Limb (tissue), 2 donors: ENCODE measurements at regions not wholly inside any gene's neighbourhood (a gene's known extent, or its start where the extent isn't known, plus 50 kb on each side); places are given as distances from the start of the nearest gene placed in this dataset.
"Not testable (repeated sequence)": the region's sequence is repeated elsewhere in the genome, so short reads cannot be mapped to it uniquely, and the experiment has no call there.

Experiments used
- DNase-seq, 2 donors: peaks; one replicate each; pipeline ENCODE4 v3.0.0-alpha.2; 2016; ENCODE audit errors: extremely low spot score in 2 of 2

- peak in 1 of 2 donors; percentile 30 for DNase-seq
Observed at GRCh38 chr18:79579807-79580497, 99.7 kb upstream of the CTDP1 start.

DNA sequence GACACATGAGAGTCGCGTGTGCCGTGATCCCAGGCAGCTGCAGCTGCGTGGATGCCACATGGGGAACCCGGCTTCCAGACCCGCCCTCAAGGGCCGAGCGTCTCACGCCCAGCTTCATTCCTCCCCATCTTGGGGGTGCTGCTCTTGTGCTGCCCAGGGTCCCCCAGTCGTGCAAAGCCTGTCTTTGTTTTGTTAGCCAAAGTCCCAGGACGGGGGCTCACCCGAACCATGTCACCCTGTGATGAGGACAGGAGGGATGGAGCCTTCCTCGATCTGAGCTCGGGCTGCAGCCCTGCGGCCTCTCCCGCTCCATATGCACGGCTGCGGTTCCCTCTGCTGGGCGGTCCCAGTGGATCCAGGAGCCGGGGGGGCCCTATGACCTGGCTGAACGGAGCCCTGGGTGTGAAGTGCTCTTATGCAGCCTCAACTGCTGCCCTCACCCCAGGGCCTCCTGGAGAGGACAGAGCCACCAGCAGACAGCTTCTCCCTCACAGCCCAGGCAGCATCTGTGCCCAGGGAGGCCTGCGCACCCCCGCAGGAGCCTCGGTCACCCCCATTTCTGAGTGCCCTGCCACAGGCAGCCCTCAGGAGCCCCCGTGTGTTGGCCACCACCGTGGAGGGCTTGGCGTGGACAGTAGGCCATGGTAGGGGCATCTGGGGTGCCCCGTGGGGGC is 99.0 kb upstream of the CTDP1 start:
- peak in 1 of 2 donors; percentile 27 for DNase-seq

DNA sequence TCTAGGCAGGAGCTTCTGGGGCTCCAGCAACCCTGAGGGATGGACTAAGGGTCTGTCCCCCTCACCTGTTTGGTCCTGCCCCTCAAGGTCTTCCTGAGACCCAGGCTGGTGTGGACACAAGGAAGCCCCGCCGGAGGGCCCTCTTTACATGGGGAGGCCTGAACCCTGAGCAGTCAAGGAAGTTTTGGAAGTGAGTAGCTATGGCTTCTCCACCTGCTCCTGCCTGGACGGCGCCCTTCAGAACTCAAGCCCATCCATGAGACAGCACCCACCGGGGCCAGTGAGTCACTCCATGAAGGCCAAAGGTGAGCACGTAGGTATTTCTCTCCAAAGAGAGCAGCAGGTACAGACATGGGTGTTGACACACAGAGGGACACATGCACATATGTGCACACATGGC is 98.2 kb upstream of the CTDP1 start:
- peak in 1 of 2 donors; percentile 21 for DNase-seq

- peak in 1 of 2 donors; percentile 4 for DNase-seq
Observed at GRCh38 chr18:79581911-79582310, 97.7 kb upstream of the CTDP1 start.

GRCh38 chr18:79582978-79583377 is 96.6 kb upstream of the CTDP1 start:
- DNase-seq, result peak in 1 of 2 donors; percentile 21

GRCh38 chr18:79583426-79583825 is 96.2 kb upstream of the CTDP1 start:
- no peak for DNase-seq

DNA sequence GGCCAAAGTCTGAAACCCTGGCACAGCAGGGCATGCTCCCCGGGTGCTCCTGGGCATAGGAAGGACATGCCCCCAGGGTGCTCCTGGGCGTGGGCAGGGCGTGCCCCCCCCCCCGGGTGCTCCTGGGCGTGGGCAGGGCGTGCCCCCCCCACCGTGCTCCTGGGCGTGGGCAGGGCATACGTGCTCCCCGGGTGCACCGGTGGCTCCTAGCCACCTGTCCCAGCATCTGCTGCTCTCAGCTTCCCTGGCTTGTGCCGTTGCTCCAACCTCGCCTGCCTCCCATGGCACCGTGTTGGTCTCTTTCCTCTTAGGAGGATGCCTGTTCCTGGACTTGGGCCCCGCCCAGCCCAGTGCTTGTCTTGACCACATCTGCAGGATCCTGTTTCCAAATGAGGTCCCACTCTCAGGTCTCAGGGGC is 95.6 kb upstream of the CTDP1 start:
- peak in 1 of 2 donors; percentile 39 for DNase-seq

GRCh38 chr18:79584491-79585394 is 94.9 kb upstream of the CTDP1 start:
- DNase-seq, result peak in 1 of 2 donors; percentile 26

DNA sequence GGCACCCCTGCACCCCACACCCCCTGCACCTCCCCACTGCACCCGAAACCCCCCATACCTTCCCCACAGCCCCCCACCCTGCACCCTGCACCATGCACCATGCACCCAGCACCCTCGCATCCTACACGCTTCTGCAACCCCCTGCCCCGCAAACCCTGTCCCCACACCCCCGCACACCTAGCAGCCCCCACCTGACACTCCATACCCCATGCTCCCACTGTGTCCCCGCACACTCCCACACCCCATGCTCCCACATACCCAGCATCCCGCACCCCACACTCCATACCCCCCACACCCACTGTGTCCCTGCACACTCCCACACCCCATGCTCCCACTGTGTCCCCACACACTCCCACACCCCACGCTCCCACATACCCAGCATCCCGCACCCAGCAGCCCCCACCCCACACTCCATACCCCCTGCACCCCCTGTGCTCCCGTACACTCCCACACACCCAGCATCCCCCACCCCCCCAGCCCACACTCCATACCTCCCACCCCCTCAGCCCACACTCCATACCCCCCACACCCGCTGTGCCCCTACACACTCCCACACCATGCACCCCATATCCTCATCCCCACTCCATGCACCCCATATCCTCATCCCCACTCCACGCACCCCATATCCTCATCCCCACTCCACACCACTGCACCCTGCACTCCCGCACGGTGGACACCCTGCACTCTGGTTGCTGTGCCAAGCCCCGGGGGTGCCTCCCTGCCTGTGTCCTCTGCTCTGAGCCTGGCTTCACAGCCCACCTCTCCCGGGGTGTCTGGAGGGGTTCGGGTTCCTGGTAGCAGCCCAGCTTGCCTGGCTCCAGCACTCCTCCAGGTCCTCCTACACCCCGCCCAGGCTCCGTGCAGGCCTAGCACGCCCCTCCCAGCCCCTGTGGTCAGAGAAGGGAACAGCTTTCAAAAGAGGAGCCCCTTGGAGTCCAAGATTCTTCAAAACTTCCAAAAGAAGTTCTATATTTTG is 93.9 kb upstream of the CTDP1 start:
- DNase-seq, result peak in 1 of 2 donors; percentile 29

DNA sequence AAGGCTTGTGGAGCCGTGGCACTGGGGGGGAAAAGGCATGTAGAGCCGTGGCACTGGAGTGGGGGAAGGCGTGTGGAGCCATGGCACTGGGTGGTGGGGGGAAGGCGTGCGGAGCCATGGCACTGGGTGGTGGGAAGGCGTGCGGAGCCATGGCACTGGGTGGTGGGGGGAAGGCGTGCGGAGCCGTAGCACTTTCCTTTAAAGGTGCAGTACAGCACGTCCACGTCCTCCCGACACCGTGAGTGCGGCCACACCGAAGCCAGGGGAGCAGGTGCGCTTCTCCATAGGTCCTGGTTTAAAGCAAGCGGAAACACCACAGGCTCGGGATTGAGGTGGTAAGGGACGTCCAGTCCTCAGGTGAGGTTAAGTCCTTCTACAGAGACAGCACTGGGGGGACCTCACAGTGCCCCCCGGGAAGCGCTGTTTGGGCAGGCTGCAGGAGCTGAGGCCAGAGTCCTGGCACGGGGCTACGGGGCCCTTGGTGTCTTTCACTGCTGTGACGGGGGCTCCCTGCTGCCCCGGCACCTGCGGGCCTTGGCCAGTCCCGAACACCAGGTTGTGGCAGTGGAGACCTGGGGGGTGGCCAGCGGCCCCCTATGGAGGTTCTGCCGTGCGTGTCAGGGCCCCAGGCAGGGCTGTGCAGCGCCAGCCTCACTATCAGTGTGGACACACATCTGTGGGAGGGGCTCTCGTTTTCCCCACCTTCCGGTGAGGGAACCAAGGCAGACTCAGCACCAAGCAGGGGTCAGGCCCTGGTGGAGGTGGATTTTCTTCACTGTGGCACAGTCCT is 93.0 kb upstream of the CTDP1 start:
- peak in 1 of 2 donors; percentile 33 for DNase-seq

DNA sequence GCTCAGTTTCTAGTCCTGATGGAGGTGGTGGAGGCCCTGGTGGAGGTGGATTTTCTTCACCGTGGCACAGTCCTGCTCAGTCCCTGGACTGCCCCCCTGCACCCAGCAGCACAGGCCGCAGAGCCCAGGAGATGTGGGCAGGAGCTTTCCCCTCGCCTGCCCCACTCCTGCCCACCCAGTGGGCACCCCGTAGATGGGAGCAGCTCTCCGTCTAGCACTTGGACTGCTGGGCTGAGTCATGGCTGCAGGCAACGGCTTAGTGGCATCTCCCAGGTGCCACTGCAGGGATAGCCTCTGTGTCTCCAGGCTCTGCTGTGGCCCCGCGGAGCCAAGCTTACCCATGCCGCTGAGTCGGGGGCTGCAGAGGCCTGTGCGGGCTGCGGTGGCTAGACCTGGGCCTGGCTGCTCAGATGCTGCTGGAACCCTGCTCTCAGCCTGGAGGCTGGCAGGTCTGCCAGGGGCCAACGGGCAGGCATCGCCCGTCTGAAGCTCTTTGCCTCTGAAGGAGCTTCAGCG is 92.3 kb upstream of the CTDP1 start:
- no peak for DNase-seq

- DNase-seq, result peak; percentile 61 to 66
Observed at GRCh38 chr18:79587779-79588635, 91.6 kb upstream of the CTDP1 start.

DNA sequence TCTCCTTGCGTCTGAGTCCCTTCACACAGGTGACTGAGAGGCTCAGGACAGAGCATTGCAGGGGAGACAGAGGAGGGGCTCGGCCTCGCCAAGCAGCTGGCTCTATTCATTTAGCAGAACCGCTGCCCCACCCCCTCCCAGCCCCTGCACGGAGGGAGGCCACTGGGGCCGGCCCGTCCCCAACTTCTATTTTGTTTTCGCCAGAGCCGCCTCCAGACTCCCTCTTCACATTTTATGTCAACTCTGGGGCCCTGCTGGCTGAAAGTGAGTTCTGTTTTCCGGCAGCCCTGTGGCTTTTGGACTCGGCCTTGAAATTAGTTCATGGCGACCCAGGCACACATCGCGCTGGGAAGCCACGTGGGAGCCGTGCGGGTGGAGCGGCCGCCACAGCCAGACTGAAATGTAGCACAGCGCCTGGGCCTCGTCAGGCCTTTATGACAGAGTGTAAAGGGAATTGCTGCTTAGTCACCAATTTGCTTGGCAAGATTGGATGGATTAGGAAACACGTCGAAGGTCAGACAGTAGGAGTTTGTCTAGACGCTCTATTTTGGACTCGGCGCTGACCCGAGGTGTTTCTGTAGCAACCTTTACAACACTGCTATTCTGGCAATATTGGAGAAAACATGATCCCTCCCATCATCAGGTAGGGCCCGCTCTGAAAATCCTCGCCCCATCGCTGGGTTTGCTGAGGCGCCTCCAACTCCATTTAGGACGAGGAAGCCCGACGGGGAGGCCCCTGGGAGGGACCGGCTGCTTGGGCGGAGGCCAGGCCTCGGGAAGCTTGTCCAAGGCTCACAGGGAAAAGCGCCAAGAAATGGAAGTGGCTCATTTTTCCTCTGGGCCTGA is 90.7 kb upstream of the CTDP1 start:
- DNase-seq, result peak; percentile 90 to 91

DNA sequence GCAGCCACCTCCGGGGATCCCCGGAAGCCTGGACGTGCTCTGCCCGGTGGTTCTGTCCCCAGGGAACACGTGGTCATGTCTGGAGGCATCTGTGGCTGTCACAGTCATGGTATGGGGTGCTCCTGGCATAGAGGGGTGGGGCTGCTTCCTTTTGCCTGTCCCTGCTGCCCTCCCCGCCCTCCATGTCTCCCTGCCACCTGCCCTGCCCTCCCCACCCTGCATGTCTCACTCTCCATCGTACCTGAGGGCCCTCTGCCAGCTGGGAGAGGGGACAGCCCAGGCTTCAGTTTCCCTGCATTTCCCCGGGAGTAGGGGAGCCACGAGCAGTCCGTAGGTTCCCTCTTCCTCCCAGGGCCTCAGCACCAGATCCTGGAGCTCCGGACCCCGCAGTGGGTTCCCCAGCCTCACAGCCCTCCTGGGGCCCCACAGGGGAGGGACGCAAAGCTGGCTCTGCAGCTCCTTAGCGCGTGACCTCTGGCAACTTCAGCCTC is 90.0 kb upstream of the CTDP1 start:
- no peak for DNase-seq

DNA sequence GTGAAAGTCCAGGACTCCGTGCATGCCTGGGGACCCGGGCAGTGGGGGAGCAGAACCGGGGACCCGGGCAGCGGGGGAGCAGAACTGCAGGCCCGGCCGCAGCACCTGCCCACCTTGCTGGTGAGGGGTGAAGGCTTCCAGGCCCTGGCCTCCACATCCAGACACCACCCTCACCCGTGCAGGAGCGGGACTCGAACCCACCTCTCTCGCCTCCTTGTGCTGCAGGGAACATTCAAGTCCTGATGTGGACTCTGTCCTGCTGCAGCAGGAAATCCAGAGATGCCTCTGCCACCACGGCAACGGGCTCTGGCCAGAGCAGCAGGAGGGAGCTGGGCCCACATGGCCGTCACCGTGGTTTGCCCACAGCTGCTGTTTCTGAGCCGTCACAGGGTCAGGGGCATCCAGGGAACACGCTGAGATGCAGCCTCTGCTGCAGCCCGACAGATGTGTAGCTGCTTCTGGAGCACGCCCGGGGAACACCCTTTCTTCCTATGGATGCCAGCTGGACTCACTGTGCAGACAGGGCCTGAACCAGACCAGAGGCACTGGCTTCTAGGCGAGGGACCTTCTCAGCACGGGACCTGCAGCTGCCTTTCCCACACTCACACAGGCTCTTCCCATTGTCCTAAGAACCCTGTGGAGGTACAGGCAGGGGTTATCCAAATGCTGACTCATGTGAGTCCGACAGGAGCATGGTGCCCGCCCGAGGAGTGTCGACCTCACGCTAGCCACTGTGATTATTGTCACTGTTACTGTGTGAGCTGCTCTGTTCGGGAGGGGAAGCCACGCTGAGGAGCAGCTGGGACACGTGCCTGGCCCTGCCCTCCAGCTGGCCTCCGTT is 89.2 kb upstream of the CTDP1 start:
- DNase-seq, result peak in 1 of 2 donors; percentile 68

- DNase-seq, result peak in 1 of 2 donors; percentile 21
Observed at GRCh38 chr18:79591032-79591308, 88.6 kb upstream of the CTDP1 start.

DNA sequence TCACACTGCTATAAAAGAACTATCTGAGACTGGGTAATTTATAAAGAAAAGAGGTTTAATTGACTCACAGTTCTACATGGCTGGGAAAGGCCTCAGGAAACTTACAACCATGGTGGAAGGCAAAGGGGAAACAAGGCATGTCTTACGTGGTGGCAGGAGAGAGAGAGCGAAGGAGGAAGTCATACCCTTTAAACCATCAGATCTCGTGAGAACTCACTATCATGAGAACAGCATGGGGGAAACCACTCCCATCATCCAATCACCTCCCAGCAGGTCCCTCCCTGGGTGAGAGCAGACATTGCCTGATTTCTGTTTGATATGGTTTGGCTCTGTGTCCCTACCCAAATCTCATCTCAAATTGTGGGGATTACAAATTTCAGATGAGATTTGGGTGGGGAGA is 86.9 kb upstream of the CTDP1 start:
- DNase-seq, result not testable (repeated sequence)
